ENCODE measurements at regions not wholly inside any gene's neighbourhood (a gene's known extent, or its start where the extent isn't known, plus 50 kb on each side); places are given as distances from the start of the nearest gene placed in this dataset.
A peak's percentile ranks its signal among the peaks of the same experiment; 100 is the strongest.

- Histone ChIP-seq H3K36me3 (ENCODE audit: insufficient read depth, low read depth, low read length) (no peaks in the 10 kb centered on the region), H3K27me3 (ENCODE audit: insufficient read depth, low read length) (no peaks in the 10 kb centered on the region), H3K9ac (ENCODE audit: low read depth, low read length) (peak overlapping the region; percentile 54; the same call in 1 of the 2 replicates), H3K27ac (ENCODE audit: low read length) (no peak overlapping the region), H3K4me3 (ENCODE audit: low read length) (0 out of 2 replicates have a peak overlapping the region, but pooled peaks have one; percentile 11), H3K4me1 (ENCODE audit: insufficient read depth, low read length) (peaks cover 14% of the 10 kb centered on the region; the same call in 1 of the 2 replicates), H3K9me3 (ENCODE audit: insufficient read depth, low read depth, low read length) (no peaks in the 10 kb centered on the region)
Observed at GRCh38 chr12:30098677-30099076, 314.9 kb upstream of the TMTC1 start.

- H3K27me3 ChIP-seq (ENCODE audit: insufficient read depth, low read length), result no peaks in the 10 kb centered on the region
- peaks cover 14% of the 10 kb centered on the region; the same call in 1 of the 2 replicates for H3K4me1 ChIP-seq (ENCODE audit: insufficient read depth, low read length)
- no peaks in the 10 kb centered on the region for H3K9me3 ChIP-seq (ENCODE audit: insufficient read depth, low read depth, low read length)
Observed at GRCh38 chr12:30095511-30095910, 311.8 kb upstream of the TMTC1 start.

GRCh38 chr12:30092983-30093617 lies 309.4 kb upstream of the TMTC1 start:
- no peak overlapping the region for H3K4me3 ChIP-seq (ENCODE audit: low read length)
- H3K9me3 ChIP-seq (ENCODE audit: insufficient read depth, low read depth, low read length), result no peaks in the 10 kb centered on the region
- no peak overlapping the region for H3K9ac ChIP-seq (ENCODE audit: low read depth, low read length)
- no peak overlapping the region for H3K27ac ChIP-seq (ENCODE audit: low read length)
- no peaks in the 10 kb centered on the region for H3K36me3 ChIP-seq (ENCODE audit: insufficient read depth, low read depth, low read length)
- H3K4me1 ChIP-seq (ENCODE audit: insufficient read depth, low read length), result peaks cover under 1% of the 10 kb centered on the region; the same call in 1 of the 2 replicates
- H3K27me3 ChIP-seq (ENCODE audit: insufficient read depth, low read length), result no peaks in the 10 kb centered on the region

More at GRCh38 chr12:30095511-30095910, 311.8 kb upstream of the TMTC1 start:
- H3K27ac ChIP-seq (ENCODE audit: low read length), result no peak overlapping the region
- no peak overlapping the region for H3K4me3 ChIP-seq (ENCODE audit: low read length)
- H3K36me3 ChIP-seq (ENCODE audit: insufficient read depth, low read depth, low read length), result no peaks in the 10 kb centered on the region
- no peak overlapping the region for H3K9ac ChIP-seq (ENCODE audit: low read depth, low read length)

GRCh38 chr12:30090258-30090657 lies 306.5 kb upstream of the TMTC1 start:
- no peaks in the 10 kb centered on the region for H3K4me1 ChIP-seq (ENCODE audit: insufficient read depth, low read length)

GRCh38 chr12:30088259-30088995 lies 304.7 kb upstream of the TMTC1 start:
- H3K4me3 ChIP-seq (ENCODE audit: low read length), result no peak overlapping the region
- H3K9me3 ChIP-seq (ENCODE audit: insufficient read depth, low read depth, low read length), result no peaks in the 10 kb centered on the region

More at GRCh38 chr12:30090258-30090657, 306.5 kb upstream of the TMTC1 start:
- Histone ChIP-seq H3K36me3 (ENCODE audit: insufficient read depth, low read depth, low read length) (no peaks in the 10 kb centered on the region), H3K27me3 (ENCODE audit: insufficient read depth, low read length) (no peaks in the 10 kb centered on the region), H3K27ac (ENCODE audit: low read length) (no peak overlapping the region), H3K9me3 (ENCODE audit: insufficient read depth, low read depth, low read length) (no peaks in the 10 kb centered on the region), H3K4me3 (ENCODE audit: low read length) (no peak overlapping the region), H3K9ac (ENCODE audit: low read depth, low read length) (no peak overlapping the region)

GRCh38 chr12:30082381-30082780 lies 298.6 kb upstream of the TMTC1 start:
- no peaks in the 10 kb centered on the region for H3K9me3 ChIP-seq (ENCODE audit: insufficient read depth, low read depth, low read length)
- H3K4me1 ChIP-seq (ENCODE audit: insufficient read depth, low read length), result no peaks in the 10 kb centered on the region
- no peaks in the 10 kb centered on the region for H3K36me3 ChIP-seq (ENCODE audit: insufficient read depth, low read depth, low read length)
- H3K4me3 ChIP-seq (ENCODE audit: low read length), result no peak overlapping the region
- no peak overlapping the region for H3K9ac ChIP-seq (ENCODE audit: low read depth, low read length)
- H3K27me3 ChIP-seq (ENCODE audit: insufficient read depth, low read length), result no peaks in the 10 kb centered on the region
- H3K27ac ChIP-seq (ENCODE audit: low read length), result no peak overlapping the region

More at GRCh38 chr12:30088259-30088995, 304.7 kb upstream of the TMTC1 start:
- Histone ChIP-seq H3K27ac (ENCODE audit: low read length) (no peak overlapping the region), H3K36me3 (ENCODE audit: insufficient read depth, low read depth, low read length) (no peaks in the 10 kb centered on the region), H3K9ac (ENCODE audit: low read depth, low read length) (no peak overlapping the region), H3K27me3 (ENCODE audit: insufficient read depth, low read length) (no peaks in the 10 kb centered on the region), H3K4me1 (ENCODE audit: insufficient read depth, low read length) (no peaks in the 10 kb centered on the region)

- Histone ChIP-seq H3K9me3 (ENCODE audit: insufficient read depth, low read depth, low read length) (no peaks in the 10 kb centered on the region), H3K27ac (ENCODE audit: low read length) (no peak overlapping the region), H3K9ac (ENCODE audit: low read depth, low read length) (no peak overlapping the region), H3K4me3 (ENCODE audit: low read length) (no peak overlapping the region), H3K36me3 (ENCODE audit: insufficient read depth, low read depth, low read length) (no peaks in the 10 kb centered on the region), H3K4me1 (ENCODE audit: insufficient read depth, low read length) (no peaks in the 10 kb centered on the region), H3K27me3 (ENCODE audit: insufficient read depth, low read length) (no peaks in the 10 kb centered on the region)
Observed at GRCh38 chr12:30074916-30075315, 291.2 kb upstream of the TMTC1 start.

GRCh38 chr12:30072824-30073223 lies 289.1 kb upstream of the TMTC1 start:
- H3K27me3 ChIP-seq (ENCODE audit: insufficient read depth, low read length), result no peaks in the 10 kb centered on the region
- no peak overlapping the region for H3K27ac ChIP-seq (ENCODE audit: low read length)
- no peaks in the 10 kb centered on the region for H3K4me1 ChIP-seq (ENCODE audit: insufficient read depth, low read length)
- H3K36me3 ChIP-seq (ENCODE audit: insufficient read depth, low read depth, low read length), result no peaks in the 10 kb centered on the region
- no peak overlapping the region for H3K4me3 ChIP-seq (ENCODE audit: low read length)
- H3K9me3 ChIP-seq (ENCODE audit: insufficient read depth, low read depth, low read length), result peaks cover 2% of the 10 kb centered on the region; the same call in 1 of the 2 replicates
- no peak overlapping the region for H3K9ac ChIP-seq (ENCODE audit: low read depth, low read length)

- Histone ChIP-seq H3K27ac (ENCODE audit: low read length) (no peak overlapping the region), H3K4me3 (ENCODE audit: low read length) (no peak overlapping the region), H3K9ac (ENCODE audit: low read depth, low read length) (no peak overlapping the region), H3K27me3 (ENCODE audit: insufficient read depth, low read length) (no peaks in the 10 kb centered on the region), H3K9me3 (ENCODE audit: insufficient read depth, low read depth, low read length) (peaks cover 3% of the 10 kb centered on the region; the same call in 1 of the 2 replicates), H3K36me3 (ENCODE audit: insufficient read depth, low read depth, low read length) (no peaks in the 10 kb centered on the region), H3K4me1 (ENCODE audit: insufficient read depth, low read length) (no peaks in the 10 kb centered on the region)
Observed at GRCh38 chr12:30067146-30067545, 283.4 kb upstream of the TMTC1 start.

GRCh38 chr12:30064906-30065305 lies 281.2 kb upstream of the TMTC1 start:
- Histone ChIP-seq H3K9me3 (ENCODE audit: insufficient read depth, low read depth, low read length) (peaks cover 3% of the 10 kb centered on the region; the same call in 1 of the 2 replicates), H3K27ac (ENCODE audit: low read length) (no peak overlapping the region), H3K36me3 (ENCODE audit: insufficient read depth, low read depth, low read length) (no peaks in the 10 kb centered on the region), H3K27me3 (ENCODE audit: insufficient read depth, low read length) (no peaks in the 10 kb centered on the region), H3K4me3 (ENCODE audit: low read length) (no peak overlapping the region), H3K9ac (ENCODE audit: low read depth, low read length) (no peak overlapping the region), H3K4me1 (ENCODE audit: insufficient read depth, low read length) (no peaks in the 10 kb centered on the region)

- Histone ChIP-seq H3K4me1 (ENCODE audit: insufficient read depth, low read length) (no peaks in the 10 kb centered on the region), H3K9ac (ENCODE audit: low read depth, low read length) (no peak overlapping the region), H3K9me3 (ENCODE audit: insufficient read depth, low read depth, low read length) (peaks cover 3% of the 10 kb centered on the region; the same call in 1 of the 2 replicates), H3K27me3 (ENCODE audit: insufficient read depth, low read length) (no peaks in the 10 kb centered on the region), H3K27ac (ENCODE audit: low read length) (no peak overlapping the region), H3K36me3 (ENCODE audit: insufficient read depth, low read depth, low read length) (no peaks in the 10 kb centered on the region), H3K4me3 (ENCODE audit: low read length) (no peak overlapping the region)
Observed at GRCh38 chr12:30063435-30063945, 279.7 kb upstream of the TMTC1 start.
